ENCODE measurements at regions not wholly inside any gene's neighbourhood (a gene's known extent, or its start where the extent isn't known, plus 50 kb on each side); places are given as distances from the start of the nearest gene placed in this dataset.
"Not testable (repeated sequence)": the region's sequence is repeated elsewhere in the genome, so short reads cannot be mapped to it uniquely, and the experiment has no call there.

- DNase-seq (no peak), ATAC-seq (no peak)
- Mint-ChIP-seq H3K4me1 (no peaks in the 10 kb centered on the region), H3K9me3 (no peaks in the 10 kb centered on the region), H3K27ac (no peak overlapping the region), H3K27me3 (peaks cover 4 to 33% (median 19%) of the 10 kb centered on the region in 5 donors), H3K4me3 (no peak overlapping the region), H3K36me3 (no peaks in the 10 kb centered on the region)
- Histone ChIP-seq H3K27ac (ENCODE audit: low read depth, low read length) (no peak overlapping the region), H3K27me3 (ENCODE audit: control insufficient read depth in 2 of 2, insufficient read depth in 2 of 2, low read length in 2 of 2) (no peaks in the 10 kb centered on the region), H3K4me3 (ENCODE audit: low read length) (no peak overlapping the region), H3K4me1 (ENCODE audit: control insufficient read depth in 2 of 2, insufficient read depth in 2 of 2, low read length in 2 of 2) (no peaks in the 10 kb centered on the region), H3K9me3 (ENCODE audit: control insufficient read depth in 2 of 3, low read length in 3 of 3) (no peaks in the 10 kb centered on the region), H3K36me3 (ENCODE audit: control insufficient read depth in 2 of 3, insufficient read depth in 3 of 3, low read length in 3 of 3) (no peaks in the 10 kb centered on the region)
- ChIA-PET POLR2A (no interaction called here), CTCF (no interaction called here)
- intact Hi-C loops (cut with micrococcal nuclease) = no loop called here
Observed at GRCh38 chr15:45801543-45801942, 166.7 kb downstream of the SQOR start.

GRCh38 chr15:45802140-45802539 is 167.3 kb downstream of the SQOR start:
- peaks cover 4 to 33% (median 17%) of the 10 kb centered on the region in 5 donors for H3K27me3 Mint-ChIP-seq
- CTCF ChIA-PET = no interaction called here

GRCh38 chr15:45804028-45804427 is 169.2 kb downstream of the SQOR start:
- H3K4me1 ChIP-seq (ENCODE audit: control insufficient read depth in 2 of 2, insufficient read depth in 2 of 2, low read length in 2 of 2) = no peaks in the 10 kb centered on the region
- Mint-ChIP-seq H3K4me3 (no peak overlapping the region), H3K36me3 (peaks cover 0 to under 1% (median 0%) of the 10 kb centered on the region in 5 donors), H3K27me3 (peaks cover 2 to 33% (median 23%) of the 10 kb centered on the region in 5 donors), H3K27ac (no peak overlapping the region), H3K9me3 (no peaks in the 10 kb centered on the region), H3K4me1 (no peaks in the 10 kb centered on the region)
- ATAC-seq = no peak
- no peaks in the 10 kb centered on the region for H3K27me3 ChIP-seq (ENCODE audit: control insufficient read depth in 2 of 2, insufficient read depth in 2 of 2, low read length in 2 of 2)
- H3K9me3 ChIP-seq (ENCODE audit: control insufficient read depth in 2 of 3, low read length in 3 of 3) = no peaks in the 10 kb centered on the region
- no peaks in the 10 kb centered on the region for H3K36me3 ChIP-seq (ENCODE audit: control insufficient read depth in 2 of 3, insufficient read depth in 3 of 3, low read length in 3 of 3)
- intact Hi-C loops (cut with micrococcal nuclease) = no loop called here
- ChIA-PET POLR2A (no interaction called here), CTCF (interaction anchor here (1.0 kb wide), 1 partner anchor 15 kb away, joined by 3 read pairs; no protein-coding TSS in a partner anchor)
- H3K27ac ChIP-seq (ENCODE audit: low read depth, low read length) = no peak overlapping the region
- DNase-seq = no peak
- no peak overlapping the region for H3K4me3 ChIP-seq (ENCODE audit: low read length)

More at GRCh38 chr15:45802140-45802539, 167.3 kb downstream of the SQOR start:
- no peaks in the 10 kb centered on the region for H3K36me3 ChIP-seq (ENCODE audit: control insufficient read depth in 2 of 3, insufficient read depth in 3 of 3, low read length in 3 of 3)
- intact Hi-C loops (cut with micrococcal nuclease) = no loop called here
- H3K27ac ChIP-seq (ENCODE audit: low read depth, low read length) = no peak overlapping the region
- no peaks in the 10 kb centered on the region for H3K27me3 ChIP-seq (ENCODE audit: control insufficient read depth in 2 of 2, insufficient read depth in 2 of 2, low read length in 2 of 2)
- no peaks in the 10 kb centered on the region for H3K36me3 Mint-ChIP-seq
- H3K4me3 ChIP-seq (ENCODE audit: low read length) = no peak overlapping the region
- POLR2A ChIA-PET = no interaction called here
- no peak for ATAC-seq
- DNase-seq = no peak
- no peak overlapping the region for H3K27ac Mint-ChIP-seq
- H3K9me3 ChIP-seq (ENCODE audit: control insufficient read depth in 2 of 3, low read length in 3 of 3) = no peaks in the 10 kb centered on the region
- no peaks in the 10 kb centered on the region for H3K4me1 Mint-ChIP-seq
- no peaks in the 10 kb centered on the region for H3K4me1 ChIP-seq (ENCODE audit: control insufficient read depth in 2 of 2, insufficient read depth in 2 of 2, low read length in 2 of 2)
- H3K9me3 Mint-ChIP-seq = no peaks in the 10 kb centered on the region
- H3K4me3 Mint-ChIP-seq = no peak overlapping the region

DNA sequence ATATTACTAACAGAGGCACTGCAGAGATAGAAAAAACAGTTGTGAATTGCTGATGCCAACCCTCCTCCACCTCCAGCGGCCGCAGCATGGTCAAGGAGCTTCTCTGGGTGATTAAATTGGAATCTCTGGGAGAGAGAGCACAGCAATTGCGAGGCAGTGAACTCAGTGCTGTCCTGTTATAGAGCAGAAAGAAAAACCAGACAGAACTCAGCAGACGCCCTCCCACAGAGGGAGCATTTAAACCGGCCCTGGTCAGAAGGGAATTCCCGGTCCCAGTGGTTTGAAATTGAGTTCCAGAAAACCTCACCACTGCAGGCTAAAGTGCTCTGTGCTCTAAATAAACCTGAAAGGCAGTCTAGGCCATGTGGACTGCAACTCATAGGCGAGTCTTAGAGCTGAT is 175.4 kb downstream of the SQOR start:
- CTCF ChIA-PET = no interaction called here
- POLR2A ChIA-PET = no interaction called here

DNA sequence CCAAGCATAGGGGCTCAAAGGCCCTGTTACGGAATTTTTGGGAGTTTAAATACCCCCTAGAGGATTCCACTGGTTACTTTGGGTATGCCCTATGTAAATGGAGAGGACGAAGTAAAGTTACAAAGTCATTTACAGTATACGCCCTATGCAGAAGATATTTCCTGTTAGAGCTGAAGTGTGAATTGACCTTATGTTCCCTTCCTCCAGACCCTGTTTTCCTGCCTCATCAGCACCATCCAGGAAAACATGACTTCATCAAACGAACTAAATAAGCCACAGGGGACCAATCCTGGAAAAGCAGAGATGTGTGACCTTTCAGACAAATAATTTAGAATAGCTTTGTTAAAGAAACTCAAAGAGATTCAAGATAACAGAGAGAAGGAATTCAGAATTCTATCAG is 177.4 kb downstream of the SQOR start:
- no peaks in the 10 kb centered on the region for H3K4me1 ChIP-seq (ENCODE audit: control insufficient read depth in 2 of 2, insufficient read depth in 2 of 2, low read length in 2 of 2)
- no peak overlapping the region for H3K4me3 Mint-ChIP-seq
- DNase-seq (no peak), ATAC-seq (no peak)
- no peak overlapping the region for H3K27ac ChIP-seq (ENCODE audit: low read depth, low read length)
- ChIA-PET CTCF (no interaction called here), POLR2A (no interaction called here)
- peaks cover 0 to 3% (median 0%) of the 10 kb centered on the region in 5 donors for H3K36me3 Mint-ChIP-seq
- no peak overlapping the region for H3K4me3 ChIP-seq (ENCODE audit: low read length)
- H3K4me1 Mint-ChIP-seq = no peaks in the 10 kb centered on the region
- H3K9me3 ChIP-seq (ENCODE audit: control insufficient read depth in 2 of 3, low read length in 3 of 3) = no peaks in the 10 kb centered on the region
- no peak overlapping the region for H3K27ac Mint-ChIP-seq
- peaks cover 0 to 20% (median 15%) of the 10 kb centered on the region in 5 donors for H3K27me3 Mint-ChIP-seq
- H3K36me3 ChIP-seq (ENCODE audit: control insufficient read depth in 2 of 3, insufficient read depth in 3 of 3, low read length in 3 of 3) = no peaks in the 10 kb centered on the region
- H3K27me3 ChIP-seq (ENCODE audit: control insufficient read depth in 2 of 2, insufficient read depth in 2 of 2, low read length in 2 of 2) = no peaks in the 10 kb centered on the region
- intact Hi-C loops (cut with micrococcal nuclease) = no loop called here
- H3K9me3 Mint-ChIP-seq = peaks cover 0 to 28% (median 12%) of the 10 kb centered on the region in 11 donors

More for the DNA sequence above, 175.4 kb downstream of the SQOR start:
- Mint-ChIP-seq H3K36me3 (peaks cover 0 to 3% (median 0%) of the 10 kb centered on the region in 5 donors), H3K4me3 (no peak overlapping the region), H3K27ac (no peak overlapping the region), H3K4me1 (no peaks in the 10 kb centered on the region), H3K9me3 (peaks cover 0 to 14% (median 3%) of the 10 kb centered on the region in 11 donors), H3K27me3 (peaks cover 2 to 26% (median 15%) of the 10 kb centered on the region in 5 donors)
- H3K27ac ChIP-seq (ENCODE audit: low read depth, low read length) = no peak overlapping the region
- H3K27me3 ChIP-seq (ENCODE audit: control insufficient read depth in 2 of 2, insufficient read depth in 2 of 2, low read length in 2 of 2) = no peaks in the 10 kb centered on the region
- no peaks in the 10 kb centered on the region for H3K36me3 ChIP-seq (ENCODE audit: control insufficient read depth in 2 of 3, insufficient read depth in 3 of 3, low read length in 3 of 3)
- DNase-seq (no peak), ATAC-seq (no peak)
- no peaks in the 10 kb centered on the region for H3K9me3 ChIP-seq (ENCODE audit: control insufficient read depth in 2 of 3, low read length in 3 of 3)
- no peaks in the 10 kb centered on the region for H3K4me1 ChIP-seq (ENCODE audit: control insufficient read depth in 2 of 2, insufficient read depth in 2 of 2, low read length in 2 of 2)
- H3K4me3 ChIP-seq (ENCODE audit: low read length) = no peak overlapping the region
- intact Hi-C loops (cut with micrococcal nuclease) = no loop called here

DNA sequence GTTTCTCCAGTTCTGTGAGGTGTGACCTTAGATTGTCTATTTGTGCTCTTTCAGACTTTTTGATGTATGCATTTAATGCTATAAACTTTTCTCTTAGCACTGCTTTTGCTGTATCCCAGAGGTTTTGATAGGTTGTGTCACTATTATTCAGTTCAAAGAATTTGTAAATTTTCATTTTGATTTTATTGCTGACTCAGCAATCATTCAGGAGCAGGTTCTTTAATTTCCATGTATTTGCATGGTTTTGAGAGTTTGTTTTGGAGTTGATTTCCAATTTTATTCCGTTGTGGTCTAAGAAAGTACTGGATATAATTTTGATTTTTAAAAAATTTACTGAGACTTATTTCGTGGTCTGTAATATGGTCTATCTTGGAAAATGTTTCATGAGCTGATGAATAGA is 182.7 kb downstream of the SQOR start:
- H3K4me3 ChIP-seq (ENCODE audit: low read length); H3K36me3 ChIP-seq (ENCODE audit: control insufficient read depth in 2 of 3, insufficient read depth in 3 of 3, low read length in 3 of 3); H3K4me1 ChIP-seq (ENCODE audit: control insufficient read depth in 2 of 2, insufficient read depth in 2 of 2, low read length in 2 of 2); H3K27ac ChIP-seq (ENCODE audit: low read depth, low read length); H3K4me1 Mint-ChIP-seq; H3K27me3 ChIP-seq (ENCODE audit: control insufficient read depth in 2 of 2, insufficient read depth in 2 of 2, low read length in 2 of 2); POLR2A ChIA-PET; ATAC-seq; H3K4me3 Mint-ChIP-seq; DNase-seq; intact Hi-C loops (cut with micrococcal nuclease); H3K9me3 ChIP-seq (ENCODE audit: control insufficient read depth in 2 of 3, low read length in 3 of 3); H3K27ac Mint-ChIP-seq; H3K36me3 Mint-ChIP-seq: not testable (repeated sequence)
- CTCF ChIA-PET = interaction anchor here (0.6 kb wide), 1 partner anchor 22 kb away, joined by 3 read pairs; no protein-coding TSS in a partner anchor
- peaks cover 0 to 19% (median 7%) of the 10 kb centered on the region in 5 donors for H3K27me3 Mint-ChIP-seq
- peaks cover 0 to 56% (median 13%) of the 10 kb centered on the region in 11 donors for H3K9me3 Mint-ChIP-seq

GRCh38 chr15:45821390-45821789 is 186.6 kb downstream of the SQOR start:
- DNase-seq (no peak), ATAC-seq (no peak)
- Mint-ChIP-seq H3K36me3 (no peaks in the 10 kb centered on the region), H3K27me3 (peaks cover 0 to 37% (median 19%) of the 10 kb centered on the region in 5 donors), H3K27ac (no peak overlapping the region), H3K9me3 (peaks cover 0 to 36% (median 7%) of the 10 kb centered on the region in 11 donors), H3K4me1 (no peaks in the 10 kb centered on the region), H3K4me3 (no peak overlapping the region)
- Histone ChIP-seq H3K9me3 (ENCODE audit: control insufficient read depth in 2 of 3, low read length in 3 of 3) (no peaks in the 10 kb centered on the region), H3K4me3 (ENCODE audit: low read length) (no peak overlapping the region), H3K27ac (ENCODE audit: low read depth, low read length) (no peak overlapping the region), H3K4me1 (ENCODE audit: control insufficient read depth in 2 of 2, insufficient read depth in 2 of 2, low read length in 2 of 2) (no peaks in the 10 kb centered on the region), H3K36me3 (ENCODE audit: control insufficient read depth in 2 of 3, insufficient read depth in 3 of 3, low read length in 3 of 3) (no peaks in the 10 kb centered on the region), H3K27me3 (ENCODE audit: control insufficient read depth in 2 of 2, insufficient read depth in 2 of 2, low read length in 2 of 2) (no peaks in the 10 kb centered on the region)
- POLR2A ChIA-PET = no interaction called here
- intact Hi-C loops (cut with micrococcal nuclease) = no loop called here
- CTCF ChIA-PET = no interaction called here

Measured in naive thymus-derived CD4-positive, alpha-beta T cell (primary cell).